CD1c-positive myeloid dendritic cell (primary cell): ENCODE measurements at regions not wholly inside any gene's neighbourhood (a gene's known extent, or its start where the extent isn't known, plus 50 kb on each side); places are given as distances from the start of the nearest gene placed in this dataset.
"Not testable (repeated sequence)": the region's sequence is repeated elsewhere in the genome, so short reads cannot be mapped to it uniquely, and the experiment has no call there.

Experiments used
- DNase-seq: peaks from one replicate; pipeline ENCODE4 v3.0.0-alpha.2; 2016; ENCODE audit errors: extremely low spot score

GRCh38 chrX:55142206-55142918 lies 53.5 kb downstream of the PAGE2 start:
- no peak for DNase-seq

GRCh38 chrX:55142919-55143310 lies 54.1 kb downstream of the PAGE2 start:
- no peak for DNase-seq

- DNase-seq, result no peak
Measured at GRCh38 chrX:55143621-55144020, 54.8 kb downstream of the PAGE2 start.

GRCh38 chrX:55144697-55145096 lies 55.9 kb downstream of the PAGE2 start:
- no peak for DNase-seq

GRCh38 chrX:55149242-55149641 lies 60.4 kb downstream of the PAGE2 start:
- DNase-seq, result no peak

GRCh38 chrX:55151199-55151598 lies 62.4 kb downstream of the PAGE2 start:
- DNase-seq, result no peak

- DNase-seq, result no peak
Measured at GRCh38 chrX:55159551-55159950, 60.6 kb upstream of the PAGE5 start.

- DNase-seq, result peak; percentile 89
Measured at GRCh38 chrX:55160685-55161552, 59.2 kb upstream of the PAGE5 start.

- no peak for DNase-seq
Measured at GRCh38 chrX:55161581-55161980, 58.6 kb upstream of the PAGE5 start.

- no peak for DNase-seq
Measured at GRCh38 chrX:55163171-55163570, 57.0 kb upstream of the PAGE5 start.

GRCh38 chrX:55165026-55165425 lies 55.1 kb upstream of the PAGE5 start:
- DNase-seq, result not testable (repeated sequence)

GRCh38 chrX:55167124-55167803 lies 52.9 kb upstream of the PAGE5 start:
- no peak for DNase-seq

GRCh38 chrX:55167901-55168300 lies 52.2 kb upstream of the PAGE5 start:
- DNase-seq, result no peak

- no peak for DNase-seq
Measured at GRCh38 chrX:55169782-55170181, 50.4 kb upstream of the PAGE5 start.
